NCI-H345 (cell line): ENCODE measurements at regions not wholly inside any gene's neighbourhood (a gene's known extent, or its start where the extent isn't known, plus 50 kb on each side); places are given as distances from the start of the nearest gene placed in this dataset.
"Not testable (repeated sequence)": the region's sequence is repeated elsewhere in the genome, so short reads cannot be mapped to it uniquely, and the experiment has no call there.

Source experiments
- DNase-seq: peaks from one replicate; lab custom pipeline; 2025; lab: John Stamatoyannopoulos, UW

GRCh38 chr20:53668992-53669391 lies 75.4 kb upstream of the ZNF217 start:
- no peak for DNase-seq

GRCh38 chr20:53666144-53666543 lies 72.5 kb upstream of the ZNF217 start:
- DNase-seq, result no peak

- no peak for DNase-seq
Measured at GRCh38 chr20:53664121-53664520, 70.5 kb upstream of the ZNF217 start.

GRCh38 chr20:53663521-53663920 lies 69.9 kb upstream of the ZNF217 start:
- not testable (repeated sequence) for DNase-seq

- DNase-seq, result no peak
Measured at GRCh38 chr20:53662595-53662994, 69.0 kb upstream of the ZNF217 start.

- DNase-seq, result no peak
Measured at GRCh38 chr20:53660947-53661381, 67.3 kb upstream of the ZNF217 start.

GRCh38 chr20:53660078-53660909 lies 66.7 kb upstream of the ZNF217 start:
- DNase-seq, result no peak

GRCh38 chr20:53658973-53659372 lies 65.3 kb upstream of the ZNF217 start:
- no peak for DNase-seq

GRCh38 chr20:53658322-53658721 lies 64.7 kb upstream of the ZNF217 start:
- DNase-seq, result no peak

- DNase-seq, result no peak
Measured at GRCh38 chr20:53657732-53658131, 64.1 kb upstream of the ZNF217 start.

- no peak for DNase-seq
Measured at GRCh38 chr20:53657279-53657678, 63.6 kb upstream of the ZNF217 start.

- no peak for DNase-seq
Measured at GRCh38 chr20:53656293-53657202, 62.9 kb upstream of the ZNF217 start.

- DNase-seq, result no peak
Measured at GRCh38 chr20:53655625-53656292, 62.1 kb upstream of the ZNF217 start.

- no peak for DNase-seq
Measured at GRCh38 chr20:53654932-53655624, 61.4 kb upstream of the ZNF217 start.

GRCh38 chr20:53654521-53654920 lies 60.9 kb upstream of the ZNF217 start:
- DNase-seq, result not testable (repeated sequence)

GRCh38 chr20:53652859-53653517 lies 59.3 kb upstream of the ZNF217 start:
- DNase-seq, result no peak

GRCh38 chr20:53652090-53652858 lies 58.6 kb upstream of the ZNF217 start:
- no peak for DNase-seq

- not testable (repeated sequence) for DNase-seq
Measured at GRCh38 chr20:53649493-53649892, 55.9 kb upstream of the ZNF217 start.

GRCh38 chr20:53647286-53647821 lies 53.7 kb upstream of the ZNF217 start:
- DNase-seq, result no peak

- no peak for DNase-seq
Measured at GRCh38 chr20:53646550-53646949, 52.9 kb upstream of the ZNF217 start.
